ENCODE measurements at regions not wholly inside any gene's neighbourhood (a gene's known extent, or its start where the extent isn't known, plus 50 kb on each side); places are given as distances from the start of the nearest gene placed in this dataset.

- no peak overlapping the region for H3K4me3 ChIP-seq
- no peaks in the 10 kb centered on the region for H3K27me3 ChIP-seq
- peak in 1 of 2 donors; percentile 59 for DNase-seq (ENCODE audit: low read depth in 1 of 2, low spot score in 1 of 2)
- H3K4me1 ChIP-seq (ENCODE audit: low read depth), result peaks cover 3% of the 10 kb centered on the region
- no peaks in the 10 kb centered on the region for H3K9me3 ChIP-seq (ENCODE audit: low read depth)
- TF ChIP-seq, protein P1, sequence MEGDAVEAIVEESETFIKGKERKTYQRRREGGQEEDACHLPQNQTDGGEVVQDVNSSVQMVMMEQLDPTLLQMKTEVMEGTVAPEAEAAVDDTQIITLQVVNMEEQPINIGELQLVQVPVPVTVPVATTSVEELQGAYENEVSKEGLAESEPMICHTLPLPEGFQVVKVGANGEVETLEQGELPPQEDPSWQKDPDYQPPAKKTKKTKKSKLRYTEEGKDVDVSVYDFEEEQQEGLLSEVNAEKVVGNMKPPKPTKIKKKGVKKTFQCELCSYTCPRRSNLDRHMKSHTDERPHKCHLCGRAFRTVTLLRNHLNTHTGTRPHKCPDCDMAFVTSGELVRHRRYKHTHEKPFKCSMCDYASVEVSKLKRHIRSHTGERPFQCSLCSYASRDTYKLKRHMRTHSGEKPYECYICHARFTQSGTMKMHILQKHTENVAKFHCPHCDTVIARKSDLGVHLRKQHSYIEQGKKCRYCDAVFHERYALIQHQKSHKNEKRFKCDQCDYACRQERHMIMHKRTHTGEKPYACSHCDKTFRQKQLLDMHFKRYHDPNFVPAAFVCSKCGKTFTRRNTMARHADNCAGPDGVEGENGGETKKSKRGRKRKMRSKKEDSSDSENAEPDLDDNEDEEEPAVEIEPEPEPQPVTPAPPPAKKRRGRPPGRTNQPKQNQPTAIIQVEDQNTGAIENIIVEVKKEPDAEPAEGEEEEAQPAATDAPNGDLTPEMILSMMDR (IDR thresholded peaks at IDR 0.05; ENCODE audit: low read depth, low read length), result no peak
- no peaks in the 10 kb centered on the region for H3K36me3 ChIP-seq
- no peak overlapping the region for H3K27ac ChIP-seq
Observed at GRCh38 chr2:220078439-220078838, 451.0 kb downstream of the SLC4A3 start.

DNA sequence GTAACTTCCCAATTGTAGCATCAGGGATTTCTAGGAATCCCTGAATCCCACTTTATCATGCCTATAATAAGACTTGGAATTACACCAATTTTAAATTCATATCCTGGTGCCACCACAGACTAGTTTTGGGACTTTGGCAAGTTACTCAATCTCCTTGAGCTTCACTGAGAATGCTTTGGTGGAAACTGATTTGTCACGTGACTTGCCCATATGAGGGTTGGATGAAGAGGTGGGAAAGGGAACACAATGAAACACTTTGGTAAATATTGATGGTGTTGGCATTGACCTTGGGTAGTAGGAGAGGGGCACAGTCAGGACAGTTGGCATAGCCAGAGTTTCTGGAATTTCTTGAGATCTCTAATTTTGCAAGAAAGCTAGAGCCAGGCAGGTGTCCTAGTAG, 452.2 kb downstream of the SLC4A3 start:
- no peak for DNase-seq (ENCODE audit: low read depth in 1 of 2, low spot score in 1 of 2)
- Histone ChIP-seq H3K4me1 (ENCODE audit: low read depth) (peaks cover 3% of the 10 kb centered on the region), H3K27ac (no peak overlapping the region), H3K4me3 (no peak overlapping the region), H3K36me3 (no peaks in the 10 kb centered on the region), H3K27me3 (no peaks in the 10 kb centered on the region), H3K9me3 (ENCODE audit: low read depth) (no peaks in the 10 kb centered on the region)
- TF ChIP-seq, protein P1 (IDR thresholded peaks at IDR 0.05; ENCODE audit: low read depth, low read length), result no peak

DNA sequence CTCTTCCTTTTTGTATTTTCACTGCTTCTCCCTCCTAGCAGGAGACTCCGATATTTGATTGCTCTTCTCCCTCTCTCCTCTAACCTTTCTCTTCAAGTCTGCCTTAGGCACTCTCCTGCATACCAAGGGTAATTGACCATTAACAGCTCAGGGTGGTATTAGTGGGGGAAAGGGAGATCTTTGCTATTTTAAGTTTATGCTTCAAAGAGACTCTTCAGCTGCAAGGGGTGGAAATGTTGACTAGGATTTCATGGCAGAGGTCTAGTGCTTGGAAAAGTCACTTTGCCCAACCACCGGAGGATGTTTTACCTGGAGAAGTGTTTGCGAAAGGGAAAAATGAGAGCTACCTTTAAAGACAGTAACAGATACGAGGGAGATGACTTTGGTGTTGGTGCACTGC, 453.7 kb downstream of the SLC4A3 start:
- TF ChIP-seq, protein P1 (IDR thresholded peaks at IDR 0.05; ENCODE audit: low read depth, low read length), result no peak
- H3K4me1 ChIP-seq (ENCODE audit: low read depth), result peaks cover 3% of the 10 kb centered on the region
- no peak for DNase-seq (ENCODE audit: low read depth in 1 of 2, low spot score in 1 of 2)

GRCh38 chr2:220090050-220090449, 462.6 kb downstream of the SLC4A3 start:
- peaks cover 6% of the 10 kb centered on the region for H3K4me1 ChIP-seq (ENCODE audit: low read depth)
- DNase-seq (ENCODE audit: low read depth in 1 of 2, low spot score in 1 of 2), result no peak
- TF ChIP-seq, protein P1 (IDR thresholded peaks at IDR 0.05; ENCODE audit: low read depth, low read length), result no peak
- no peaks in the 10 kb centered on the region for H3K27me3 ChIP-seq
- H3K36me3 ChIP-seq, result no peaks in the 10 kb centered on the region
- H3K9me3 ChIP-seq (ENCODE audit: low read depth), result no peaks in the 10 kb centered on the region
- H3K27ac ChIP-seq, result no peak overlapping the region
- no peak overlapping the region for H3K4me3 ChIP-seq

More for the DNA sequence above, 453.7 kb downstream of the SLC4A3 start:
- no peaks in the 10 kb centered on the region for H3K27me3 ChIP-seq
- no peak overlapping the region for H3K27ac ChIP-seq
- H3K36me3 ChIP-seq, result no peaks in the 10 kb centered on the region
- no peaks in the 10 kb centered on the region for H3K9me3 ChIP-seq (ENCODE audit: low read depth)
- H3K4me3 ChIP-seq, result no peak overlapping the region

DNA sequence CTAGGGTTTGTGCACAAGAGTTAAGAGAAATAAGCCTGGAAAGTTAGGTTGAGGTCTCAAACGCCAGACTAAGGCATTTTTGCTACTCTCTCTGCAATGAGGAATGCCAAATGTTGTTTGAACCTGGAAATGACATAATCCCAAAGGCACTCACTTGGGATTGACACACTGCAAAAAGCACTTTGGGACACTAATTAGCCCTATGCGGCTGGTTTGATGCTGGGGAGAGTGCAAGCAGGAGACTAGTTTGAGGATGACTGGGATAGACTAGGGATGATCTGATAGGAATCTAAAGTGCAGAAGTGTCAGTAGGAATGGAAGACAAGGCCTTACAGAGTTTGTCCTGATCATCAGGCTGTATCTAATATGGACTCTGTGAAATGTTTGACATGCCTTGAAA, 469.0 kb downstream of the SLC4A3 start:
- H3K9me3 ChIP-seq (ENCODE audit: low read depth), result no peaks in the 10 kb centered on the region
- no peaks in the 10 kb centered on the region for H3K36me3 ChIP-seq
- DNase-seq (ENCODE audit: low read depth in 1 of 2, low spot score in 1 of 2), result no peak
- TF ChIP-seq, protein P1 (IDR thresholded peaks at IDR 0.05; ENCODE audit: low read depth, low read length), result no peak
- no peak overlapping the region for H3K4me3 ChIP-seq
- peaks cover 6% of the 10 kb centered on the region for H3K4me1 ChIP-seq (ENCODE audit: low read depth)
- no peak overlapping the region for H3K27ac ChIP-seq
- no peaks in the 10 kb centered on the region for H3K27me3 ChIP-seq

DNA sequence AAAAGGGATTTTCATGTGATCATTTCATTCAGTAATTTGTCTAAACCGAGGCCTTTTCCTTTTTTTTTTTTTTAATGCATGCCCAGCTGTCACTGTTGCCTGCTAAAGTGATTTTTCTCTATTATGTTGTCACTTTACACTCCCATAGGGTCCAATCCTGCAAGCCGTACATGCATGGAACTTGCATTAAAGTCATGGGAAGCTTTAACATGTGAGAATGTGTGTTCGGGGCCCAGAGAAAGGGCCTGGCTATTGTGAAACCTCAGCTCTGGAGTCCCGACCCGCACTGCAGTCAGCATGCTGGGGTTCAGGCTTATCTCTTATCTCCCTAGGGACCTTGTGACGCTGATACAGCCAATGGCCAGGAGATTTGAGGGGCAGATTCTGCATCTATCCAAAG, 474.6 kb downstream of the SLC4A3 start:
- DNase-seq (ENCODE audit: low read depth in 1 of 2, low spot score in 1 of 2), result peak in 1 of 2 donors; percentile 19
- H3K36me3 ChIP-seq, result no peaks in the 10 kb centered on the region
- H3K27me3 ChIP-seq, result no peaks in the 10 kb centered on the region
- H3K4me1 ChIP-seq (ENCODE audit: low read depth), result no peaks in the 10 kb centered on the region
- TF ChIP-seq, protein P1 (IDR thresholded peaks at IDR 0.05; ENCODE audit: low read depth, low read length), result no peak
- H3K9me3 ChIP-seq (ENCODE audit: low read depth), result no peaks in the 10 kb centered on the region
- no peak overlapping the region for H3K4me3 ChIP-seq
- H3K27ac ChIP-seq, result no peak overlapping the region

All from cardiac muscle cell (in vitro differentiated cells and primary cell).